HepG2 (cell line): ENCODE measurements at regions not wholly inside any gene's neighbourhood (a gene's known extent, or its start where the extent isn't known, plus 50 kb on each side); places are given as distances from the start of the nearest gene placed in this dataset.

Experiments
- ATAC-seq: fragments of 200-7000 bp; cut with Tn5 transposase; 3 replicates; pipeline ENCODE4 v1.9.1; 2020; ENCODE audit warnings: mild to moderate bottlenecking, moderate library complexity
- BruUV-seq: library from RNA; stranded (reverse); fragments of 400-500 nt; replicated peaks from 2 replicates; lab custom pipeline; 2021; lab: Mats Ljungman, UMichigan
- CTCF ChIA-PET: fragments of 300-600 bp; formaldehyde crosslinking; extraction: SDS; loops from one replicate; lab custom pipeline; 2021; ENCODE audit warnings: low total read pairs, inconsistent platforms, low intra/inter-chr PET ratio; lab: Yijun Ruan, JAX
- POLR2A ChIA-PET: fragments of 350-600 bp; sonication (Branson Sonifier 250); formaldehyde crosslinking; loops from one replicate; lab custom pipeline; 2020; ENCODE audit warnings: antibody characterized with exemption, inconsistent platforms; lab: Yijun Ruan, JAX
- DNase-seq: peaks from one replicate; pipeline ENCODE4 v3.0.0-alpha.2; 2015; ENCODE audit warnings: low spot score
- FAIRE-seq: peaks from 3 replicates; lab custom pipeline; 2011; peaks lifted over from hg19 to GRCh38; lab: Jason Lieb, UNC
- H2AFZ ChIP-seq: one replicate; pipeline ENCODE4 v1.6.1; 2011; ENCODE audit warnings: low read length, inconsistent platforms
- H3K27ac ChIP-seq: fragments of 300-600 bp; 3 replicates; pipeline ENCODE4 v1.8.0; 2011; ENCODE audit warnings: mixed run types, mild to moderate bottlenecking, mixed read lengths, low read length, inconsistent platforms; ENCODE audit not compliant: insufficient read depth; ENCODE audit errors: extremely low read length
- H3K27me3 ChIP-seq, 2 experiments: fragments of 200-600 bp in 1 of 2; 2 replicates in 1 of 2; 3 replicates in 1 of 2; pipeline versions ENCODE4 v1.6.0 to v1.8.0; 2011; ENCODE audit warnings: low read length in 2 of 2, mild to moderate bottlenecking in 2 of 2, moderate library complexity in 2 of 2, inconsistent platforms in 1 of 2; ENCODE audit not compliant: insufficient read depth in 2 of 2, control insufficient read depth in 1 of 2
- H3K36me3 ChIP-seq, 2 experiments: fragments of 200-600 bp in 1 of 2; replicated peaks in 1 of 2; 2 replicates in 1 of 2; 3 replicates in 1 of 2; pipeline versions ENCODE4 v1.5.1 to v1.8.0; 2011; ENCODE audit warnings: low read length in 2 of 2, inconsistent platforms in 1 of 2; ENCODE audit not compliant: insufficient read depth in 2 of 2, control insufficient read depth in 1 of 2
- H3K4me1 ChIP-seq: 2 replicates; pipeline ENCODE4 v1.5.1; 2012; ENCODE audit warnings: low read length, inconsistent platforms; ENCODE audit not compliant: insufficient read depth
- H3K4me2 ChIP-seq: 2 replicates; pipeline ENCODE4 v1.6.0; 2011; ENCODE audit warnings: low read depth, low read length, inconsistent platforms
- H3K4me3 ChIP-seq, 3 experiments: fragments of 200-600 bp in 1 of 3; sonication (generic), shearing (Covaris generic) in 1 of 3; replicated peaks in 1 of 3; 2 replicates each; pipeline ENCODE4 v1.5.1; 2011 to 2016; ENCODE audit warnings: low read length in 3 of 3, inconsistent platforms in 2 of 3, low read depth in 2 of 3, mild to moderate bottlenecking in 2 of 3, control low read depth in 1 of 3, mixed read lengths in 1 of 3; ENCODE audit not compliant: insufficient read depth in 1 of 3
- H3K79me2 ChIP-seq: one replicate; pipeline ENCODE4 v1.6.1; 2011; ENCODE audit warnings: low read length, inconsistent platforms; ENCODE audit not compliant: insufficient read depth
- H3K9ac ChIP-seq: 2 replicates; pipeline ENCODE4 v1.6.0; 2011; ENCODE audit warnings: mild to moderate bottlenecking, low read depth, low read length, inconsistent platforms; ENCODE audit not compliant: insufficient read depth
- H3K9me3 ChIP-seq: 2 replicates; pipeline ENCODE4 v1.5.1; 2012; ENCODE audit warnings: mild to moderate bottlenecking, low read length
- H4K20me1 ChIP-seq: 2 replicates; pipeline ENCODE4 v1.6.0; 2011; ENCODE audit warnings: inconsistent platforms, mild to moderate bottlenecking, low read length, moderate library complexity; ENCODE audit not compliant: insufficient read depth
- DNMT3B ChIP-seq: conservative IDR thresholded peaks from 2 replicates; pipeline ENCODE4 v1.6.1; 2016; ENCODE audit warnings: missing biosample characterization, control low read depth
- HINFP ChIP-seq: sonication (generic); formaldehyde crosslinking; IDR thresholded peaks from 2 replicates; pipeline ENCODE4 v1.4.0; 2020; ENCODE audit warnings: low read depth, mild to moderate bottlenecking, missing genetic modification reagents
- KAT7 ChIP-seq: IDR thresholded peaks from 2 replicates; pipeline ENCODE4 v1.6.1; 2018; ENCODE audit warnings: borderline replicate concordance, missing compliant biosample characterization
- MEF2D ChIP-seq: sonication (generic); formaldehyde crosslinking; IDR thresholded peaks from 2 replicates; pipeline ENCODE4 v1.5.1; 2020; ENCODE audit warnings: mild to moderate bottlenecking, missing genetic modification reagents
- POLR2G ChIP-seq: fragments of 200-400 bp; formaldehyde crosslinking; IDR thresholded peaks from 2 replicates; pipeline ENCODE4 v1.6.1; 2018; ENCODE audit warnings: mild to moderate bottlenecking, low read depth, low read length, moderate library complexity
- ZMYM2 ChIP-seq: sonication (generic); formaldehyde crosslinking; IDR thresholded peaks from 2 replicates; pipeline ENCODE4 v1.8.0; 2022; ENCODE audit warnings: mild to moderate bottlenecking, missing genetic modification reagents
- ZNF576 ChIP-seq: sonication (generic); formaldehyde crosslinking; IDR thresholded peaks from 2 replicates; pipeline ENCODE4 v1.4.0; 2020; ENCODE audit warnings: mild to moderate bottlenecking, missing genetic modification reagents
- WGBS: methylation state at CpG from one replicate; pipeline ENCODE4 v1.1.6; 2017; ENCODE audit warnings: low lambda C conversion rate; 5-methylcytosine and 5-hydroxymethylcytosine counted together
- in situ Hi-C: cut with HindIII; loops from 2 replicates; pipeline ENCODE4 v1.10.0; 2017; ENCODE audit warnings: low pct_unique_long_range_greater_than_20kb; ENCODE audit not compliant: extremely low pct_ligation_motif_present
- intact Hi-C: fragments of 100-400 bp; cut with micrococcal nuclease; formaldehyde crosslinking; loops from one replicate; pipeline ENCODE4 v1.10.0; 2022; ENCODE audit not compliant: unreplicated experiment

DNA sequence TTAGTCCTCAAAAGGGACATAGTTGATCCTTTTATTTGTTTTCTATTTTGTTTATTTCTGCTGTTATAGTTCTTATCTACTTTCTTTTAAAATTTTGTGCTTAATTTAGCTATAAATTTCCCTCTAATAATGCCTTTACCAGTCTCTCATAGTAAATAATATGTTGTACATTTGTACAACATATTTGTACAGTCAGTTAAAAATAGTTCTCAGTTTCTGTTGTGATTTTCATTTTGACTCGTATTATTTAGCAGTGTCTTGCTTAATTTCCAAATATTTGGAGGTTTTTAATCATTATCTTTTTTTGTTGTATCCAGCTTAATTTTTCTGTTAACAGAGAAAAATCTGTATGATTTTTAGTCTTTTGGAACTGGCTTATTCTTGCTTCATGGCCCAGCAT lies 443.6 kb upstream of the TRIB2 start (continued):
- TF ChIP-seq DNMT3B (CRISPR knock-in tag) (no peak), ZNF576 (CRISPR knock-in tag) (no peak)

GRCh38 chr2:12274591-12274990 lies 442.1 kb upstream of the TRIB2 start:
- Histone ChIP-seq H3K79me2 (no peaks in the 10 kb centered on the region), H3K4me1 (no peaks in the 10 kb centered on the region), H3K9me3 (no peaks in the 10 kb centered on the region), H3K36me3 (no peaks in the 10 kb centered on the region), H2AFZ (no peak overlapping the region), H3K4me2 (no peak overlapping the region), H3K27me3 (0 out of 5 replicates have a peak, but pooled peaks cover 0 to 2% of the 10 kb centered on the region in 2 experiments), H3K4me3 (no peak overlapping the region), H3K27ac (no peak overlapping the region), H3K9ac (no peak overlapping the region), H4K20me1 (no peaks in the 10 kb centered on the region)
- BruUV-seq = no TSS peak
- POLR2A ChIA-PET = no interaction called here
- WGBS = 16% methylated on average over 1 of the region's 1 CpG
- CTCF ChIA-PET = no interaction called here
- FAIRE-seq (no peak), ATAC-seq (no peak), DNase-seq (no peak)
- in situ Hi-C loops = no loop called here
- TF ChIP-seq HINFP (CRISPR knock-in tag) (no peak), ZMYM2 (CRISPR knock-in tag) (no peak), MEF2D (CRISPR knock-in tag) (no peak), ZNF576 (CRISPR knock-in tag) (no peak), KAT7 (CRISPR knock-in tag) (no peak), POLR2G (no peak)
- intact Hi-C loops = no loop called here
